Limb (tissue), 2 donors: ENCODE measurements at regions not wholly inside any gene's neighbourhood (a gene's known extent, or its start where the extent isn't known, plus 50 kb on each side); places are given as distances from the start of the nearest gene placed in this dataset.
"Not testable (repeated sequence)": the region's sequence is repeated elsewhere in the genome, so short reads cannot be mapped to it uniquely, and the experiment has no call there.

ENCODE experiments used
- DNase-seq, 2 donors: peaks; one replicate each; pipeline ENCODE4 v3.0.0-alpha.2; 2016; ENCODE audit errors: extremely low spot score in 2 of 2

- not testable (repeated sequence) for DNase-seq
Measured at GRCh38 chr1:144031550-144031949, 59.8 kb upstream of the FAM72C start.

GRCh38 chr1:144026022-144026421 is 54.2 kb upstream of the FAM72C start:
- DNase-seq: not testable (repeated sequence)

- DNase-seq: not testable (repeated sequence)
Measured at GRCh38 chr1:144021690-144022384, 50.1 kb upstream of the FAM72C start.
